ENCODE measurements at regions not wholly inside any gene's neighbourhood (a gene's known extent, or its start where the extent isn't known, plus 50 kb on each side); places are given as distances from the start of the nearest gene placed in this dataset.

- no peaks in the 10 kb centered on the region for H3K9me3 ChIP-seq (ENCODE audit: control insufficient read depth in 1 of 2, insufficient read depth in 1 of 2, low read length in 2 of 2)
- H3K4me1 ChIP-seq (ENCODE audit: insufficient read depth, low read length) = no peaks in the 10 kb centered on the region
- POLR2A ChIA-PET = no interaction called here
- Mint-ChIP-seq H3K27me3 (peaks cover 12% of the 10 kb centered on the region), H3K27ac (no peak overlapping the region), H3K4me1 (ENCODE audit: low read depth) (no peaks in the 10 kb centered on the region), H3K4me3 (no peak overlapping the region), H3K36me3 (ENCODE audit: low read depth) (no peaks in the 10 kb centered on the region), H3K9me3 (no peaks in the 10 kb centered on the region)
- intact Hi-C loops (cut with DNase I, micrococcal nuclease) = no loop called here
- H3K27ac ChIP-seq (ENCODE audit: low read depth in 1 of 2, low read length in 2 of 2) = no peak overlapping the region
- no peak overlapping the region for H3K4me3 ChIP-seq (ENCODE audit: low read length)
- DNase-seq = no peak
- no peak for TF ChIP-seq CTCF (IDR thresholded peaks at IDR 0.05)
- no peak for ATAC-seq (ENCODE audit: poor library complexity)
- peaks cover 3 to 4% of the 10 kb centered on the region in 2 experiments for H3K27me3 ChIP-seq (ENCODE audit: control insufficient read depth in 1 of 2, insufficient read depth in 2 of 2, low read length in 2 of 2)
- no peaks in the 10 kb centered on the region for H3K36me3 ChIP-seq (ENCODE audit: insufficient read depth, low read length)
- CTCF ChIA-PET = no interaction called here
These were observed 63.7 kb upstream of the NLK start for GRCh38 chr17:27978689-27979175.

GRCh38 chr17:27980043-27980442 lies 62.4 kb upstream of the NLK start:
- DNase-seq (no peak), ATAC-seq (ENCODE audit: poor library complexity) (no peak)
- Mint-ChIP-seq H3K27me3 (peaks cover 23% of the 10 kb centered on the region), H3K4me3 (no peak overlapping the region), H3K36me3 (ENCODE audit: low read depth) (no peaks in the 10 kb centered on the region), H3K27ac (no peak overlapping the region), H3K9me3 (no peaks in the 10 kb centered on the region), H3K4me1 (ENCODE audit: low read depth) (peaks cover 2% of the 10 kb centered on the region)
- Histone ChIP-seq H3K36me3 (ENCODE audit: insufficient read depth, low read length) (no peaks in the 10 kb centered on the region), H3K4me3 (ENCODE audit: low read length) (no peak overlapping the region), H3K27ac (ENCODE audit: low read depth in 1 of 2, low read length in 2 of 2) (no peak overlapping the region), H3K27me3 (ENCODE audit: control insufficient read depth in 1 of 2, insufficient read depth in 2 of 2, low read length in 2 of 2) (peaks cover 9 to 16% of the 10 kb centered on the region in 2 experiments), H3K4me1 (ENCODE audit: insufficient read depth, low read length) (peaks cover 3% of the 10 kb centered on the region), H3K9me3 (ENCODE audit: control insufficient read depth in 1 of 2, insufficient read depth in 1 of 2, low read length in 2 of 2) (no peaks in the 10 kb centered on the region)
- intact Hi-C loops (cut with DNase I, micrococcal nuclease) = no loop called here
- POLR2A ChIA-PET = no interaction called here
- CTCF ChIA-PET = no interaction called here
- no peak for TF ChIP-seq CTCF (IDR thresholded peaks at IDR 0.05)

- Histone ChIP-seq H3K36me3 (ENCODE audit: insufficient read depth, low read length) (no peaks in the 10 kb centered on the region), H3K27ac (ENCODE audit: low read depth in 1 of 2, low read length in 2 of 2) (no peak overlapping the region), H3K9me3 (ENCODE audit: control insufficient read depth in 1 of 2, insufficient read depth in 1 of 2, low read length in 2 of 2) (no peaks in the 10 kb centered on the region), H3K27me3 (ENCODE audit: control insufficient read depth in 1 of 2, insufficient read depth in 2 of 2, low read length in 2 of 2) (peaks cover 10 to 18% of the 10 kb centered on the region in 2 experiments), H3K4me1 (ENCODE audit: insufficient read depth, low read length) (peaks cover 7% of the 10 kb centered on the region), H3K4me3 (ENCODE audit: low read length) (no peak overlapping the region)
- no peak overlapping the region for H3K27ac Mint-ChIP-seq
- ChIA-PET CTCF (no interaction called here), POLR2A (no interaction called here)
- H3K9me3 Mint-ChIP-seq = no peaks in the 10 kb centered on the region
- no peaks in the 10 kb centered on the region for H3K36me3 Mint-ChIP-seq (ENCODE audit: low read depth)
- DNase-seq = no peak
- peaks cover 7% of the 10 kb centered on the region for H3K4me1 Mint-ChIP-seq (ENCODE audit: low read depth)
- TF ChIP-seq CTCF (IDR thresholded peaks at IDR 0.05) = no peak
- intact Hi-C loops (cut with DNase I, micrococcal nuclease) = no loop called here
- no peak overlapping the region for H3K4me3 Mint-ChIP-seq
- ATAC-seq (ENCODE audit: poor library complexity) = no peak
- peaks cover 27% of the 10 kb centered on the region for H3K27me3 Mint-ChIP-seq
These were observed 60.5 kb upstream of the NLK start for GRCh38 chr17:27981978-27982377.
